ENCODE measurements at regions not wholly inside any gene's neighbourhood (a gene's known extent, or its start where the extent isn't known, plus 50 kb on each side); places are given as distances from the start of the nearest gene placed in this dataset.

GRCh38 chr1:199007423-199007822, 368.6 kb downstream of the PTPRC start:
- no peak overlapping the region for H3K4me3 ChIP-seq (replicated peaks; ENCODE audit: low read depth, low read length)
- no peak for TF ChIP-seq CTCF (IDR thresholded peaks at IDR 0.05; ENCODE audit: low read length, missing control alignments)
- no peak for DNase-seq (ENCODE audit: low read depth)

GRCh38 chr1:199009447-199009846, 370.6 kb downstream of the PTPRC start:
- no peak for TF ChIP-seq CTCF (IDR thresholded peaks at IDR 0.05; ENCODE audit: low read length, missing control alignments)
- H3K4me3 ChIP-seq (replicated peaks; ENCODE audit: low read depth, low read length), result no peak overlapping the region
- DNase-seq (ENCODE audit: low read depth), result no peak

GRCh38 chr1:199010492-199010891, 371.7 kb downstream of the PTPRC start:
- H3K4me3 ChIP-seq (replicated peaks; ENCODE audit: low read depth, low read length), result no peak overlapping the region

GRCh38 chr1:199010933-199011332, 372.1 kb downstream of the PTPRC start:
- DNase-seq (ENCODE audit: low read depth), result no peak
- TF ChIP-seq CTCF (IDR thresholded peaks at IDR 0.05; ENCODE audit: low read length, missing control alignments), result no peak
- no peak overlapping the region for H3K4me3 ChIP-seq (replicated peaks; ENCODE audit: low read depth, low read length)

More at GRCh38 chr1:199010492-199010891, 371.7 kb downstream of the PTPRC start:
- no peak for TF ChIP-seq CTCF (IDR thresholded peaks at IDR 0.05; ENCODE audit: low read length, missing control alignments)
- no peak for DNase-seq (ENCODE audit: low read depth)

GRCh38 chr1:199015799-199016198, 377.0 kb downstream of the PTPRC start:
- no peak overlapping the region for H3K4me3 ChIP-seq (replicated peaks; ENCODE audit: low read depth, low read length)
- DNase-seq (ENCODE audit: low read depth), result no peak
- no peak for TF ChIP-seq CTCF (IDR thresholded peaks at IDR 0.05; ENCODE audit: low read length, missing control alignments)

- DNase-seq (ENCODE audit: low read depth), result no peak
- TF ChIP-seq CTCF (IDR thresholded peaks at IDR 0.05; ENCODE audit: low read length, missing control alignments), result no peak
- no peak overlapping the region for H3K4me3 ChIP-seq (replicated peaks; ENCODE audit: low read depth, low read length)
Observed at GRCh38 chr1:199018471-199019135, 379.8 kb downstream of the PTPRC start.

GRCh38 chr1:199020051-199020450, 381.2 kb downstream of the PTPRC start:
- TF ChIP-seq CTCF (IDR thresholded peaks at IDR 0.05; ENCODE audit: low read length, missing control alignments), result no peak
- DNase-seq (ENCODE audit: low read depth), result no peak
- H3K4me3 ChIP-seq (replicated peaks; ENCODE audit: low read depth, low read length), result no peak overlapping the region
